Left forelimb (tissue), 1 donor: ENCODE measurements at regions not wholly inside any gene's neighbourhood (a gene's known extent, or its start where the extent isn't known, plus 50 kb on each side); places are given as distances from the start of the nearest gene placed in this dataset.
A peak's percentile ranks its signal among the peaks of the same experiment; 100 is the strongest.

ENCODE experiments used
- DNase-seq: peaks from one replicate; pipeline ENCODE4 v3.0.0-alpha.2; 2018; ENCODE audit warnings: low spot score

- no peak for DNase-seq
Observed at GRCh38 chr1:55506740-55507577, 291.8 kb upstream of the USP24 start.

- DNase-seq, result no peak
Observed at GRCh38 chr1:55505326-55505725, 290.2 kb upstream of the USP24 start.

- DNase-seq, result no peak
Observed at GRCh38 chr1:55504306-55504731, 289.2 kb upstream of the USP24 start.

- DNase-seq, result no peak
Observed at GRCh38 chr1:55503663-55504305, 288.6 kb upstream of the USP24 start.

- DNase-seq, result peak; percentile 3
Observed at GRCh38 chr1:55500601-55501000, 285.4 kb upstream of the USP24 start.

- no peak for DNase-seq
Observed at GRCh38 chr1:55490547-55490946, 275.4 kb upstream of the USP24 start.

- DNase-seq, result no peak
Observed at GRCh38 chr1:55484173-55484572, 269.0 kb upstream of the USP24 start.

GRCh38 chr1:55483523-55483922 is 268.4 kb upstream of the USP24 start:
- DNase-seq, result no peak

- DNase-seq, result no peak
Observed at GRCh38 chr1:55481634-55482033, 266.5 kb upstream of the USP24 start.

- no peak for DNase-seq
Observed at GRCh38 chr1:55480029-55480795, 265.0 kb upstream of the USP24 start.

GRCh38 chr1:55478742-55479141 is 263.6 kb upstream of the USP24 start:
- no peak for DNase-seq

- no peak for DNase-seq
Observed at GRCh38 chr1:55477953-55478352, 262.8 kb upstream of the USP24 start.

- DNase-seq, result no peak
Observed at GRCh38 chr1:55476445-55477015, 261.4 kb upstream of the USP24 start.

- no peak for DNase-seq
Observed at GRCh38 chr1:55474168-55474786, 259.1 kb upstream of the USP24 start.

GRCh38 chr1:55473661-55474060 is 258.5 kb upstream of the USP24 start:
- no peak for DNase-seq

GRCh38 chr1:55472784-55473183 is 257.6 kb upstream of the USP24 start:
- no peak for DNase-seq

GRCh38 chr1:55472115-55472514 is 257.0 kb upstream of the USP24 start:
- no peak for DNase-seq

- DNase-seq, result peak; percentile 69
Observed at GRCh38 chr1:55468142-55468795, 253.1 kb upstream of the USP24 start.

GRCh38 chr1:55466921-55467320 is 251.8 kb upstream of the USP24 start:
- DNase-seq, result no peak

- no peak for DNase-seq
Observed at GRCh38 chr1:55466373-55466772, 251.2 kb upstream of the USP24 start.

- DNase-seq, result no peak
Observed at GRCh38 chr1:55464550-55464949, 249.4 kb upstream of the USP24 start.
